Erythroblast (primary cell): ENCODE measurements at regions not wholly inside any gene's neighbourhood (a gene's known extent, or its start where the extent isn't known, plus 50 kb on each side); places are given as distances from the start of the nearest gene placed in this dataset.

ENCODE experiments used
- GATA1 ChIP-seq: IDR thresholded peaks from 2 replicates; pipeline ENCODE4 v1.6.1; 2011; ENCODE audit warnings: low read depth, mild to moderate bottlenecking, control low read depth, low read length, moderate library complexity
- POLR2A ChIP-seq: IDR thresholded peaks from 2 replicates; pipeline ENCODE4 v1.6.1; 2011; ENCODE audit warnings: mild to moderate bottlenecking, low read length

DNA sequence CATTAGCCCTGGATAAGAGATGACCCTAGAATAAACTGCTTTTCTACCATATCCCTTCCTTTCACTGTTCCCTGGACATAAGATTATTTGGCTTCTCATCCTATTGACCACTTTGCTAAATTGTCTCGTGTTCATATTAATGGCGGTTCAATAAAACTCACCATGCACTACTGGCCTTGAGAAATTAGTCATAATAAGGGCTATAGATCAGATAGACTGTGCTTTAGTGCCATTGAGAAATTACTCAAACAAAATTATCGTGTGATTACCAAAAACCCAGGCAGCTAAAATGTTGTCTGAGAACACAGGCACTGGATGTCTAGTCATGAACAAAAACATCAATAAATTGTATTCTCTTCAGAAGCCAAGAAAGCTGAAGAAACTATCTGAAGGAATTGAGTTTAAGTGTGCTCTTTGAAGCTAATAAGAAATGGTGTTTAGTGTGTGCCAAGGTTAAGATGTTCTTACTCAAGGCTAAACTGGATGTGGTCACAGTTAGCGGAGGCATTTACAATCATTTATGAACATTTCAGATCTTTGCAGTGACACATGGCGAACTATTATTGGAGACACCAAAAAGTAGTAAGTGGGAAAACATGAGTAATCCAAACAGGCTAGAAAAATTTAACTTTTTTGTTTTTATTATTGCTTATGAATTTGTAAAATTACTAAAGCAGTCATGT is 460.4 kb upstream of the RORB start:
- no peak for TF ChIP-seq POLR2A
- TF ChIP-seq GATA1, result no peak
